A549 (cell line): ENCODE measurements at regions not wholly inside any gene's neighbourhood (a gene's known extent, or its start where the extent isn't known, plus 50 kb on each side); places are given as distances from the start of the nearest gene placed in this dataset.
A peak's percentile ranks its signal among the peaks of the same experiment; 100 is the strongest.

Source experiments
- ATAC-seq, 2 experiments: fragments of 200-7000 bp in 1 of 2; fragments of >200 bp in 1 of 2; cut with Nextera tagmentation in 1 of 2; cut with Tn5 transposase in 1 of 2; 3 replicates each; pipeline versions ENCODE4 v1.8.0 to v1.9.1; 2018 to 2020; ENCODE audit warnings: mild to moderate bottlenecking in 1 of 2, moderate library complexity in 1 of 2
- CTCF ChIA-PET: fragments of 300-600 bp; sonication (Branson Sonifier 250); formaldehyde crosslinking; extraction: SDS; loops from one replicate; lab custom pipeline; 2021; ENCODE audit warnings: antibody characterized with exemption, inconsistent platforms; lab: Yijun Ruan, JAX
- POLR2A ChIA-PET: fragments of 350-600 bp; formaldehyde crosslinking; extraction: SDS; loops from one replicate; lab custom pipeline; 2021; ENCODE audit warnings: antibody characterized with exemption, inconsistent platforms; lab: Yijun Ruan, JAX
- DNase-seq, 2 experiments: peaks; one replicate each; pipeline versions ENCODE4 v3.0.0 to v3.0.0-alpha.2; 2011 to 2016; ENCODE audit warnings: low read depth in 1 of 2, low spot score in 1 of 2
- FAIRE-seq: peaks from 2 replicates; lab custom pipeline; 2011; peaks lifted over from hg19 to GRCh38; lab: Jason Lieb, UNC
- H3K27ac ChIP-seq, 2 experiments: fragments of >200 bp; sonication (Bioruptor Twin); formaldehyde crosslinking; 3 replicates each; pipeline ENCODE4 v1.5.1; 2016 to 2017
- H3K4me1 ChIP-seq: fragments of >200 bp; sonication (Bioruptor Twin); formaldehyde crosslinking; 3 replicates; pipeline ENCODE4 v1.6.1; 2016
- H3K4me2 ChIP-seq: fragments of >200 bp; sonication (Bioruptor Twin); formaldehyde crosslinking; 3 replicates; pipeline ENCODE4 v1.6.1; 2016
- H3K4me3 ChIP-seq: fragments of >200 bp; sonication (Bioruptor Twin); formaldehyde crosslinking; 3 replicates; pipeline ENCODE4 v1.5.1; 2016
- H3K9me3 ChIP-seq: fragments of >200 bp; sonication (Bioruptor Twin); formaldehyde crosslinking; 3 replicates; pipeline ENCODE4 v1.6.1; 2016
- CBX8 ChIP-seq: fragments of 200-600 bp; sonication (generic); IDR thresholded peaks from 2 replicates; pipeline ENCODE4 v1.6.1; 2016
- CEBPB ChIP-seq, 2 experiments: fragments of >200 bp in 1 of 2; sonication (Bioruptor Twin) in 1 of 2; formaldehyde crosslinking in 1 of 2; IDR thresholded peaks; 2 replicates each; pipeline ENCODE4 v1.6.1; 2012 to 2016
- CHD4 ChIP-seq: fragments of 200-600 bp; sonication (generic); IDR thresholded peaks from 2 replicates; pipeline ENCODE4 v1.6.1; 2016; ENCODE audit warnings: antibody characterized with exemption, mild to moderate bottlenecking, borderline replicate concordance
- EHMT2 ChIP-seq: fragments of 200-600 bp; sonication (generic); IDR thresholded peaks from 2 replicates; pipeline ENCODE4 v1.6.1; 2016; ENCODE audit warnings: antibody characterized with exemption, low read depth, mild to moderate bottlenecking, moderate library complexity
- EP300 ChIP-seq, 2 experiments: fragments of >200 bp; sonication (Bioruptor Twin); formaldehyde crosslinking; IDR thresholded peaks; 2 replicates in 1 of 2; 3 replicates in 1 of 2; pipeline ENCODE4 v1.6.1; 2016 to 2017
- FOSB ChIP-seq: fragments of 250-450 bp; sonication (Bioruptor Pico); IDR thresholded peaks from 2 replicates; pipeline ENCODE4 v1.5.0; 2020; ENCODE audit warnings: mild to moderate bottlenecking, moderate library complexity
- FOSL2 ChIP-seq, 2 experiments: fragments of 450-650 bp in 1 of 2; fragments of >200 bp in 1 of 2; sonication (Bioruptor Twin) in 1 of 2; formaldehyde crosslinking; IDR thresholded peaks; 2 replicates each; pipeline versions ENCODE4 v1.5.0 to v1.6.1; 2016 to 2020; ENCODE audit warnings: mild to moderate bottlenecking in 1 of 2, moderate library complexity in 1 of 2
- HDAC2 ChIP-seq: fragments of 200-600 bp; sonication (generic); IDR thresholded peaks from 2 replicates; pipeline ENCODE4 v1.6.1; 2016
- JUN ChIP-seq, 2 experiments: fragments of >200 bp; sonication (Bioruptor Twin); formaldehyde crosslinking; IDR thresholded peaks; 2 replicates in 1 of 2; 3 replicates in 1 of 2; pipeline ENCODE4 v1.6.1; 2016 to 2017
- JUNB ChIP-seq: fragments of >200 bp; sonication (Bioruptor Twin); formaldehyde crosslinking; IDR thresholded peaks from 2 replicates; pipeline ENCODE4 v1.6.1; 2016
- KDM1A ChIP-seq: fragments of 200-600 bp; sonication (generic); IDR thresholded peaks from 2 replicates; pipeline ENCODE4 v1.6.1; 2016; ENCODE audit warnings: low read depth, mild to moderate bottlenecking
- RCOR1 ChIP-seq: fragments of 150-350 bp; IDR thresholded peaks from 2 replicates; pipeline ENCODE4 v1.6.1; 2014; ENCODE audit warnings: antibody characterized with exemption, low read length, low read depth
- ZC3H11A ChIP-seq: fragments of 450-650 bp; IDR thresholded peaks from 2 replicates; pipeline ENCODE4 v1.6.1; 2014; ENCODE audit warnings: antibody characterized with exemption, mild to moderate bottlenecking
- ZNF302 ChIP-seq: fragments of 250-450 bp; sonication (Bioruptor Pico); IDR thresholded peaks from 2 replicates; pipeline ENCODE4 v1.9.0; 2021; ENCODE audit warnings: inconsistent platforms, mild to moderate bottlenecking, moderate library complexity
- WGBS: methylation state at CpG from one replicate; pipeline ENCODE4 v1.1.6; 2017; ENCODE audit errors: missing lambda C conversion rate; 5-methylcytosine and 5-hydroxymethylcytosine counted together
- TF ChIP-seq, protein P1 (sequence below): fragments of >200 bp; sonication (Bioruptor Twin); formaldehyde crosslinking; IDR thresholded peaks from 3 replicates; pipeline ENCODE4 v1.6.1; 2016
- TF ChIP-seq, protein P2 (sequence below): IDR thresholded peaks from 2 replicates; pipeline ENCODE4 v1.6.1; 2012
- TF ChIP-seq, protein P3 (sequence below): fragments of 250-450 bp; sonication (Bioruptor Pico); IDR thresholded peaks from 2 replicates; pipeline ENCODE4 v1.5.0; 2020; ENCODE audit warnings: low read depth, mild to moderate bottlenecking, moderate library complexity

- TF ChIP-seq CEBPB (IDR thresholded peaks at IDR 0.05), result no peak
- TF ChIP-seq EP300 (IDR thresholded peaks at IDR 0.05), result no peak
- TF ChIP-seq CBX8, result no peak
- CTCF ChIA-PET, result no interaction called here
Observed at GRCh38 chr13:108451121-108451520, 178.3 kb upstream of the MYO16 start.

GRCh38 chr13:108455320-108455719 is 174.1 kb upstream of the MYO16 start:
- CTCF ChIA-PET, result no interaction called here
- H3K9me3 ChIP-seq, result no peaks in the 10 kb centered on the region
- no peak for DNase-seq
- H3K27ac ChIP-seq, result no peak overlapping the region
- TF ChIP-seq ZC3H11A, result peak; percentile 53
- TF ChIP-seq HDAC2, result no peak
- no peak for FAIRE-seq
- ATAC-seq, result no peak
- no peak overlapping the region for H3K4me3 ChIP-seq
- no CpG with 5 or more reads among the region's 2 CpGs for WGBS
- no peaks in the 10 kb centered on the region for H3K4me1 ChIP-seq
- POLR2A ChIA-PET, result no interaction called here
- H3K4me2 ChIP-seq, result no peak overlapping the region

More at GRCh38 chr13:108451121-108451520, 178.3 kb upstream of the MYO16 start:
- Histone ChIP-seq H3K4me2 (no peak overlapping the region), H3K9me3 (no peaks in the 10 kb centered on the region), H3K27ac (no peak overlapping the region), H3K4me1 (no peaks in the 10 kb centered on the region), H3K4me3 (no peak overlapping the region)
- POLR2A ChIA-PET, result no interaction called here
- FAIRE-seq (no peak), ATAC-seq (no peak), DNase-seq (no peak)
- WGBS, result 2% methylated on average over 4 of the region's 5 CpGs

GRCh38 chr13:108460043-108460442 is 169.4 kb upstream of the MYO16 start:
- ChIA-PET POLR2A (no interaction called here), CTCF (no interaction called here)
- Histone ChIP-seq H3K9me3 (no peaks in the 10 kb centered on the region), H3K4me3 (no peak overlapping the region), H3K4me1 (no peaks in the 10 kb centered on the region), H3K27ac (no peak overlapping the region), H3K4me2 (no peak overlapping the region)
- WGBS, result 81% methylated on average over 4 of the region's 4 CpGs
- no peak for FAIRE-seq
- TF ChIP-seq RCOR1 (no peak), ZNF302 (CRISPR knock-in tag) (no peak), JUN (IDR thresholded peaks at IDR 0.05) (no peak)
- TF ChIP-seq, protein P1, sequence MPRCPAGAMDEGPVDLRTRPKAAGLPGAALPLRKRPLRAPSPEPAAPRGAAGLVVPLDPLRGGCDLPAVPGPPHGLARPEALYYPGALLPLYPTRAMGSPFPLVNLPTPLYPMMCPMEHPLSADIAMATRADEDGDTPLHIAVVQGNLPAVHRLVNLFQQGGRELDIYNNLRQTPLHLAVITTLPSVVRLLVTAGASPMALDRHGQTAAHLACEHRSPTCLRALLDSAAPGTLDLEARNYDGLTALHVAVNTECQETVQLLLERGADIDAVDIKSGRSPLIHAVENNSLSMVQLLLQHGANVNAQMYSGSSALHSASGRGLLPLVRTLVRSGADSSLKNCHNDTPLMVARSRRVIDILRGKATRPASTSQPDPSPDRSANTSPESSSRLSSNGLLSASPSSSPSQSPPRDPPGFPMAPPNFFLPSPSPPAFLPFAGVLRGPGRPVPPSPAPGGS, result no peak
- no peak for ATAC-seq
- no peak for DNase-seq

GRCh38 chr13:108460746-108461145 is 168.7 kb upstream of the MYO16 start:
- Histone ChIP-seq H3K27ac (no peak overlapping the region), H3K4me2 (no peak overlapping the region), H3K9me3 (no peaks in the 10 kb centered on the region), H3K4me1 (no peaks in the 10 kb centered on the region), H3K4me3 (no peak overlapping the region)
- ChIA-PET POLR2A (no interaction called here), CTCF (no interaction called here)
- DNase-seq, result no peak
- no peak for ATAC-seq
- TF ChIP-seq, protein P2, sequence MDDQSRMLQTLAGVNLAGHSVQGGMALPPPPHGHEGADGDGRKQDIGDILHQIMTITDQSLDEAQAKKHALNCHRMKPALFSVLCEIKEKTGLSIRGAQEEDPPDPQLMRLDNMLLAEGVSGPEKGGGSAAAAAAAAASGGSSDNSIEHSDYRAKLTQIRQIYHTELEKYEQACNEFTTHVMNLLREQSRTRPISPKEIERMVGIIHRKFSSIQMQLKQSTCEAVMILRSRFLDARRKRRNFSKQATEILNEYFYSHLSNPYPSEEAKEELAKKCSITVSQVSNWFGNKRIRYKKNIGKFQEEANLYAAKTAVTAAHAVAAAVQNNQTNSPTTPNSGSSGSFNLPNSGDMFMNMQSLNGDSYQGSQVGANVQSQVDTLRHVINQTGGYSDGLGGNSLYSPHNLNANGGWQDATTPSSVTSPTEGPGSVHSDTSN, result no peak
- TF ChIP-seq KDM1A (no peak), EHMT2 (no peak), ZC3H11A (no peak), ZNF302 (CRISPR knock-in tag) (no peak), CHD4 (no peak), FOSB (CRISPR knock-in tag) (no peak)
- TF ChIP-seq, protein P3, sequence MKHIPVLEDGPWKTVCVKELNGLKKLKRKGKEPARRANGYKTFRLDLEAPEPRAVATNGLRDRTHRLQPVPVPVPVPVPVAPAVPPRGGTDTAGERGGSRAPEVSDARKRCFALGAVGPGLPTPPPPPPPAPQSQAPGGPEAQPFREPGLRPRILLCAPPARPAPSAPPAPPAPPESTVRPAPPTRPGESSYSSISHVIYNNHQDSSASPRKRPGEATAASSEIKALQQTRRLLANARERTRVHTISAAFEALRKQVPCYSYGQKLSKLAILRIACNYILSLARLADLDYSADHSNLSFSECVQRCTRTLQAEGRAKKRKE (CRISPR knock-in tag), result no peak
- WGBS, result 25% methylated on average over 4 of the region's 4 CpGs
- no peak for FAIRE-seq

DNA sequence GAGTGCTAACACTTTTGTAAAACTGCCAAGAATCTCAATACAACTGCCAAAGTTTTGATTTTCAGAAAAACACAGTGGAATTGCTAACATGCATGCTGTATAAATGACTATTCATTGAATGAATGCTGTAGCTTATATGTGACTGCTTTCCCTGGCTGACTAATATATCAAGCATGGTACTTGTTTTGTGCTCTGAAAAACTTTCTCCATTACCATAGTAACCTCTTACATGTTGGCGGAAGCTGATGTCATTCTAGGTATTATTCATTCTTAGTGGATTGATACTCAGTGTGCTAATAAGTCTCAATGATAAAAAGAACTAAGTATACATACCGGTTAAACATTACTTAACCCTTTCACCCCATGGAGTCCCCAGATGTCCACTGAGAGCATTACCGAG is 166.1 kb upstream of the MYO16 start:
- Histone ChIP-seq H3K4me1 (no peaks in the 10 kb centered on the region), H3K4me2 (0 out of 3 replicates have a peak overlapping the region, but pooled peaks have one; percentile 22), H3K9me3 (no peaks in the 10 kb centered on the region), H3K27ac (0 out of 6 replicates have a peak overlapping the region, but pooled peaks of 1 of the 2 experiments have one; percentile 2), H3K4me3 (no peak overlapping the region)
- CTCF ChIA-PET, result no interaction called here
- ATAC-seq (peak; percentile 76 to 98), DNase-seq (peak; percentile 16 to 62), FAIRE-seq (no peak)
- WGBS, result 8% methylated on average over 3 of the region's 3 CpGs
- peak; percentile 33; the same call in 1 of the 2 replicates for TF ChIP-seq JUNB
- no peak for TF ChIP-seq HDAC2
- TF ChIP-seq FOSL2 (IDR thresholded peaks at IDR 0.05), result no peak
- peak; percentile 49 for TF ChIP-seq FOSL2 (CRISPR knock-in tag; IDR thresholded peaks at IDR 0.05)
- POLR2A ChIA-PET, result no interaction called here
